ENCODE measurements at regions not wholly inside any gene's neighbourhood (a gene's known extent, or its start where the extent isn't known, plus 50 kb on each side); places are given as distances from the start of the nearest gene placed in this dataset.

DNA sequence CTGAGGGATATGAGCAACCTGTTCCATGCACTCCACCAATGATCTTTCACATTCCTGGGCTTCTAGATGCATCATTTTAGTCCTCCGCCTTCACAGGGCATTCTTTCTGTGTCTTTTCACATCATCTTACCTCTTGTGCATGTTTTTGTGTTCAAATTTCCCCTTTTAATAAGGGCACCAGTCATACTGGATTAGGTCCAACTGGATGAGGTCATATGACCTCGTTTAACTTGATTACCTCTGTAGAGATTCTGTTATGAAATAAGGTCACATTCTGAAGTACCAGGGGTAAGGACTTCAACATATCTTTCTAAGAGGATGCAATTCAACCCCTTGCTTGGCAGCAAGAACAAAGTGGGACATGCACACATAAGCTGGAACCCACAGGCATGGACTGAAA lies 335.3 kb upstream of the TLE4 start:
- DNase-seq: no peak

DNA sequence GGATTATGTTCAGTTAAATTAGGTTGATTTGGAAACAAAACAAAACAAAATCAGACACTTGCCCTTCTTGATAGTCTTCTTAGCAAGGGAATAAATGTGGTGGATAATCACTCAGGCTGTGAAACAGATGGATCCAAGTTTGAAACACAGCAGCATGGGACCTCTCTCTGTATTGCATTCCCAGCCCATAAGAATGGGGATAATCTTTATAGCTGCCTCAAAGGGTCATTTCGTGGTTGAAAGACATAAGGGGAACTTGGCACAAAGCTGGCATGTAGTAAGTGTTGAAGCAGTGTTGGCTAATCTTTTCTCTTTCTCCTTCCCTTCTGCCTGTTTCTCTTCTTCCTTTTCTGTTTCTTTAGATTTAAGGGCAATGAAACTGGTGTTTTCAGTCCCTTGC lies 333.9 kb upstream of the TLE4 start:
- no peak for DNase-seq

DNA sequence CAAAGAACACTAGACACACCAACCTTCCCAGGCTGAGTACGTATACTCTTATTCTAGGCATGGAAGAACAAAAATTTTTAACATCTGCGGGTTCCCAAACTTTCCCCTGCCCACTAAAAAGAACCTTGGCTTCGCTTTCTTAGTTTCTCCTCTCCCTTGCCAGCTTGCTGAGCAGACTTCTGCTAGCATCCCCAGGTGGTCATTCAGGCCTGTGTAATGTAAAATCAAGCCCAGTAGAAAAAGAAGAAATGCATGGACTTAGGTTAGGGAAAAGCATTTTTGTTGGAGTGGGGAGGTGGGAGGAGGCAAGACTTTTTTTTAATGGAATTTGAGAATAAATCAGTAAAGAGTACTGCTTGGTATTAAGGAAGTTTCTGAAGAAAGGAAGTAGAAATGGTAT lies 331.0 kb upstream of the TLE4 start:
- DNase-seq: no peak

DNA sequence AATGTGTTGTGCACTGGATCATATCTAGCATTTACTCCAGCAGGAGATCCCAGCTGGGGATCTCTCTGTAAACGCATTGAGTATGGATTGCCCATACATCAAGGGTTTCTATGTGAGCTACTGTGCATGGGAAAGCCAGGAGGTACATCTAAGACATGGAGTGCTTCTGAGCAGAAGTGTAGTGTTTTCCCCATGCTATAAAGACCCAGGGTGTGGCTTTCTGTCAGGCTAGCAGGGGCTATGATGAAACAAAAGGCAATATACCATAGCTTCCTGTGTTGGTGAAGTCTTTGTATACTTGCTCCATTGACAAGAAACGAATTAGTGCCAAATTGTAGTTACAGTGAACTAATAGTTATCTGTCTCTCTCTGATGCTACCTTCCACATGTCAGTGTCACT lies 329.3 kb upstream of the TLE4 start:
- DNase-seq: no peak

DNA sequence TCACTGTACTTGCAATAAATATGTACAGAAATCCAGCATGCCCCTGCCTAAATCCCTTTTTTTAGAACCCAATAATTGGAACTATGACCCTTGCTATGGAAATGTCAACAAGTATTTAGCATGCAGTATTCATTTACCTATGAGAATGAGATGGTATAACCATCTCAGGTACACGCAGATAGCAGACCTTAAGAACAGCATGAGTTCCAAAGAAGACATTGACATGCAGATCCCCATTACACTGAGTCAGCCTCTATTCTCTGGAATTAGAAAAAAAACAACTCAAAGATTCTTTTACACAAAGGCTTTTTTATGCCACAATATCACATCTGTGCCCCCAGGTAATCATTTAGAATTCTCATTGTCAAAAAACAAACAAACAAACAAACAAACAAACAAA lies 325.6 kb upstream of the TLE4 start:
- DNase-seq: no peak

DNA sequence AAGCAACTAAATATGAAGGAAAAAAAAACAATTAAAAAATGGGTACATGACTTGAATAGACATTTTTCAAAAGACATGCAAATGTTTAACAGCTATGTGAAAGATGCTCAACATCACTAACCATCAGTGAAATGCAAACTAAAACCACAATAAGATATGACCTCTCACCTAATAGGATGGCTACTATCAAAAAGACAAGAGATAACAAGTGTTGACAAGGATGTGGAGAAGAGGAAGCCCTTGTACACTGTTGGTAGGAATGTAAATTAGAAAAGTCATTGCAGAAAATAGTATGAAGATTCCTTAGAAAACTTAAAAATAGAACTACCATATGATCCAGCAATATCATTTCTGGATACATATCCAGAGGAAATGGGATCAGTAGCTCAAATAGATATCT lies 324.7 kb upstream of the TLE4 start:
- DNase-seq: no peak

DNA sequence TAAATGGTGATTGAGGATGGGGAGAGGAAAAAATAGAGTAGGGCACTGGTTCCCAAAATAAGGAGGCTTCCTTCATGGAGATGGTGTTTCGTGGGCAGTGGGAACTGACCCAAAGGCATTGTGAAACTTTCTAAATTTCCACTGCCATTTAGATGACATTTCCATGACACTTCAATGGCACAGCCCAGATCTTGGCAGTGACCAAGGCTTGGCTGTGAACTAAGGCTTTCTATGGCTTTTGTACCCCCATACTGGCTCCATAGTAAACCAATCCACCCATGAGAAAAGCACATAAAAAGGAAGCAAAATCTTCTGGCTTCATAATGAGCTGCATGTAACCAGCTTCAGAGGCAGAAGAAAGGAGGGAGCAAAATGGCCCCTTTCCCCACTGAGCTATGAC lies 321.0 kb upstream of the TLE4 start:
- no peak for DNase-seq

DNA sequence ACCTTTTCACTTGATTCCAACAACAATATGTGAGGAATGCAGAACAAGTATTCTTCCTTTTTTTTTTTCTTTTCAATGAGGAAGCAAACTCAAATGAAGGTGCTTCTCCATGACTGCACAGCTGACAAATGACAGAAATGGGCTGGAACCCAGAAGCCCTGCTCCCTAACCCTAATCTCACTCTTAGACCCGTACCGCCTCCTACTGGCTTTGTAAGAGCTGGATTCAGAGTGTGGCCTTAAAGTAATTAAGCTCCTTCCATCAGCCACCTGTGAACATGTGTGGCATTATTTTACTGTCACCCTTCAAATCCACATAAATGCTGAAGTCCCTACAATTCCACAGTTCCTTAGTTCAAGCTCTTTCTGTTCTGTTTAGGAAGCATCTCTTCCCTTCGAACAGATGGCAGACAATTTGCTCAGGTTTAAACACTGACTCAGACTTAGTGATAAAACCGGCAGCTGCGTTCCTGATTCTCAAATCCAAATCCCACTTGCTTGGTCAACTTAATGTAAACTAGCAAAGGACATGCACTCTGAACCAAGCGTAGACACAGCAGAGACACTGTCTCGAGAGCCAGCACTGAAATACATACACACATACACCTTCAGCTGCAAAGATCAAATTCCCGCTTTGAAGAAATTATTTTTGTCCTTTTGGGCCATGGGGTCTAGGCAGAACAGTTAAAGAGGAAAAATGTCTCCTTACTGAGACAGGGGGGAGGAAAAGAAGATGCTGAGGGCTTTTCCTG lies 316.7 kb upstream of the TLE4 start:
- no peak for DNase-seq

DNA sequence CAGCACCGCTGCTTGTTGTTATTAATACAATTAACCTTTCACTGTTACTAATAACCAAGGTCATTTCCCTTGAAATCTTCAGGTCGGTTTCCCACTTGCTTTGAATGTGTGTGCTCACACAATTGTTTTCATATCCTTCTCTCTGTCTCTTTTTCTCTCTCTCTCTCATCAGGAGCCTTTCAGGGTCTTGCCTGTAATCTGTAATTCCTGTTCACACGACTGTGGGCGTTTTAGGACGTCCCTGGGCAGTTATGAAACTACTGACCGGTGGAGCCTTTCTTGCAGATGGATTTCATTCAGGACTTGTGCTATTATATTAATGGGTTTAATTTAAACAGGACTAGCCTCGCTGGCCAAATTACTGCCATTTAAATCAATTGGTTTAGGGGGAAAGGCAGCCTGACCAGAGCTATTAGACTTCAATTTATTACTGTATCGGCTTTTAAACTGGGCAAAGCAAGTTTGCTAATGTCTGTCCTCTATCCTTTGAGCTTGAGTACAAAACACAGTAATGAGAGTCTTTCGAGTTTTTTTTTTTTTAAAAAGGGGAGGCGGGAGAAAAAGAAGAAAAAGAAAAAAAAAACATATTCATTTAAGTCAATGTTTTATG lies 316.0 kb upstream of the TLE4 start:
- no peak for DNase-seq

DNA sequence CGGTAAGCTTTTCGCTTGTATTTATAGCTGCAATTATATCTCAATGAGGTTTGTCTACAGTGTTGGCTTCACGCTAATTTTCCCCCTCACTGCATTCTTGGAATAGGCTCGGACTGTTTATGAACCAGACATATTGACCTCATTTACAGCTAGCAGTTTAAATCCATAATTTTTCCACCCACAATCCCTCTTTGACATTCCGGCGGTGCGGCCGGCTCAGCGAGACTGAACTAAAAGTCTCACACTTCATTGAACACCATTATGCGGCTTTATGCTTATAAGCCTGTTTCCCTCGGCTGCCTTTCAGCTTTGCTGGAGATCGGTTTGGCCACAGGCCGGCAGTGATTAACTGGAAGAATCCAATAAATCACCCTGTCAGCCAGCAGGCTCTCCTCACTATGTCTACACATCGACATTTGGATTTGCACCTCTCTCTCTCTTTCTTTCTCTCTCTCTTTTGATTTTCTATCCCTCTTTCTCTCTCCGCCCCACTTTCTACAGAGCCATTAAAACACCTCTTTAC lies 315.0 kb upstream of the TLE4 start:
- no peak for DNase-seq

DNA sequence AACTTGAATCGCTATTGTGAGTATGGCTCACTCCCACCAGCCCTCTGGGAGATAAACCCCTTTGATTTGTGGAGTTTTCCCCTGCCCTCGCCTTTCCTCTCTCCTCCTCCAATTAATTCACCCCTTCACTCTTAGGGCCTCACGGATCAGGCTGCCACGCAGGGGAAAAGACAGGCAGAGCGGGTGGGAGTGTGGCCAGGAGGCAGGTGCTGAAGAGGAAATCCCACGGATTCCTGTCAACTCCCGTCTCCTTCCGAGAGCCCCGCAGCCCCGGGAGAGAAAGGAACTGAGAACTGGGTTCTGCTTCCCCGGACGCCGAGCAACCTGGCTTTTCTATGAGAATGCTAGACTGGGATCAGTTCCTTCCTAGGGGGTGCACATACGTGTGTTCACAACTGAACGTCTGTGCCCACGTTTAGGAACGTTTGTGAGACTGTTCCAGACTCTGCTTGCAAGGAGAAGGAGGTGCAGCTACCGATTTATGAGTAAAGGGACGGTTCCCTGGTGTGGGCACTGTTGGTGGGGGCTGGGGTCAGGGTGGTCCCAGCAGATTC lies 314.5 kb upstream of the TLE4 start:
- no peak for DNase-seq

DNA sequence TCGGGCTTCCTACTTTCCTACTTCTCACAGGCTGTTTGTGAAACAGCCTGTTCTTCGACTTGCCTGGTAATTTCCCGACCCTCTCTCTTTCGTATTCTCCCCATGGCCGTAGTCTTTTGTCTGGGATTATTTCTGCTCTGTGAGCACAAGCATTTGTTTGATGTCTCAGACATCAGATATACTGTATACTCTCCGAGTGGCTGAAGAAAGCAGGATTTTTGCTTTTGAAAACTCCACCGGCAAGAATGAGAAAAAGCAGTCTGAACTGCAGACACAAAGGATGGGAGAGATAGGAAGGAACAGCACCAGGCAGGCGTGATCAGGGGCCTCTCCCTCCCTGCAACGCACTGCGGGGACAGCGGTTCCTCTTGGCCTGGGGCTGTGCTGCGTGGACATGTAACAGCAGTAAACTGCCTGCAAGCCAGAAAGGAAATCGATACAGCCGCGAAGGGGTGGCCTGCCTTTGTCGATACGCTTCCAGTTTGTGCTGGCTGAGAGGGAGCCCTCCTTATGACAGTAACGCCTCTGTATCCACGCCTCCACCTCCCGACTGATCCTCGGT lies 313.9 kb upstream of the TLE4 start:
- no peak for DNase-seq

DNA sequence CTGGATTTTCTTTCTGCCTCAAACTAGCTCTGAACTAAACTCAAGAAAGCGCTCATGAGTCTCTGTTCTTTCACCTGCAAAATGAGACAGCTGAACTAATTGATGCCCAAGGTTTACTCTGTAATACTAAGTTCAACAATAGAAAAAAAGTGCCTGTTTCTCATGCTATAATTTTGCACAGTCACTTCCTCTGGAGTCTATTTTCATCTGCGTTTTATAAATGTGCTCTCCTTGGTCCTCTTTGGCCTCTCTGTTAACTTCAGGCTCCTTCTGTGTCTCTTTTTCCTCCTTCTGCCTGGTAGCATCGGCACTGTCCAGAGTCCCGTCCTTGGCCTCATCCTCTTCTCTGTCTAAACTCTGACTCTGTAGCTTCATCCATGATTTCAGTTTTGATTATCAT lies 311.9 kb upstream of the TLE4 start:
- no peak for DNase-seq

DNA sequence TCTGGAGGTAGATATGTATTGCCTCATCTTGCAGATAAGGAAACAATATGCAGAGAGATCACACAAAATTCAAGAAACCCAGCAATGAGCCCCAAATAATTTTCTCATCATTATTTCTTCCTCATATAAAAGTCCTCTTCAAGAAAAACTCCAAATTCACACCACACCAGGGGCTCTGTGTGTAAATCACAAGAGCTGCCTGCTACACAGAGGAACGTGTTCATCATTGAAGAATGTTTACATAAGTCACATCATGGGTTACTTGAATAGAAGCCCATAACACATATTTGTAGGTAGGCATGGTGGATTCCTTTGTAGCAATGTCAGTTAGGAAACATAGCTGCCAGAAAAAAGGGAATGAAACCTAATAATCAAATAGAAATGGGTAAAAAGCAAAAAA lies 308.1 kb upstream of the TLE4 start:
- no peak for DNase-seq

DNA sequence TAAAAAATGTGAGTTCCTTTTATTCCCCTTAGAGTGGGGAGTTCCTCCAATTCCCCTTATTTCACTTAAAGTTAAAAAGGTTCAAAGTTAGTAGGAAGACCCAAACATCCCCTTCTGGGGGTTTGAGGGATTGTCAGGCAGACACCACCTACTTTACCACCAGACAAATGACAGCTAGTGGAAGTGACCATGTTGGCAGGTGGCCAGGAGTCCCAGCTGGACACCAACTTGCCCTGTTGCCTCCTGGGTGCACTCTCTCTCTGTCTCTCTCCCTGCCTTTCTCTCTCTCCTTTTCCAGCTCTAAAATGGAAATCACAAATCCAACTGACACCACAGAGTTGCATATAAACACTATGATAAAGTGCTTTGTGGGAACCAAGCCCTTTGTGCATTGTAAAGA lies 307.7 kb upstream of the TLE4 start:
- DNase-seq: no peak

DNA sequence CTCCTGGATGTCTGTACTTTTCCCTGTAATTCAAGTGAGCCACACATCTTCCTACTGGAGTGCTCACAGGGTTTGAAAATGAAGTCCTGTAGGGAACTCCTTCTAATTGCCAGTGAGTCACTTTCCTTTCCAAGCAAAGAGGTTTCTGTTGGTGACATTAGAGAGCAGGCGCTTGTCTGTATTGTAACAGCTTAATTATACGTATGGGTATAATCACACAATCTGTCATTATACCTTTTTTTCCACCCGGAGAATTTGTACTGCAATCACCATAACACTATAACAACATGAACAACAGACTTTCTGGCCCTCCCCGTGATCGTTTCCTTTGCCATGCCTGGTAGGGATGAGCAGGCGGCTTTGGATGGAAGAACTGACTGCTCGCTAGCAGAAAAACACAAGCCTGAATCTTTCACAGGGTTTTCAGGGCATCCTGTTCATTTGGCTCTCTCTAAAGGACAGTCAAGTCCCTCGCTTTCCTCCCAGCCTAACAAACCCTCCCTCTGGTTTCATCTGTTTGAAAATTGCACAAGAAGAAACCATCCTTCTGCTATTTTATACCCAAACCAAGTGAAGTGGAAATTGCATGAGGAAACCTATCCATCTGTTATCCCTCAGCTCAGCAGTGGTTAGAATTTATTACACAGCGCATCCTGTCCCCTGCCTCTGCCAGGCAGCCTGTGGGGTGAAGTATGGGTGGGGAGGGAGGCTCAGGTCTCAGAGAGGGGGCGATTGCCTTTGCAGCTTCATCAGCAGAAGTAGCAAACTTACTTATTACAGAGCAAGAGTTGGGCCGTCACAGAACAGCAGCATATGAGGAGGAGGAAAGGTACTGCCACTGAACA lies 307.0 kb upstream of the TLE4 start:
- DNase-seq: no peak

DNA sequence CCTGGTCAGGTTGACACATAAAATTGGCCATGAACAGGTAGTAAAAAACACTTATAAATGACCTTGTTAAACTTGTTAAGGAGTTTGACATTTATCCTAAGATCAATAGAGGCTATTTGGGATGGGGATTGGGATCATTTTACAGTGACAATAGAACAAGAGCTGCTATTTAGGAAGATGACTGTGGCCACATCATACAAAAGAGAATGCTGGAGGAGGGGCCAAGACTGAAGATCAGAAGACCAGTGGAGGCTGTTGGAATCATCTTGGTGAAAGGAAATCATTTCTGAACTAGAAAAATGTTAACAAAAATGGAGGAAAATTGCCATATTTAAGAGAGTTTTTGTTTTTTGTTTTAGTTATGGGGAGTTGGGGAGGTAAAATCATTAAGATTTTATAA lies 304.8 kb upstream of the TLE4 start:
- no peak for DNase-seq

DNA sequence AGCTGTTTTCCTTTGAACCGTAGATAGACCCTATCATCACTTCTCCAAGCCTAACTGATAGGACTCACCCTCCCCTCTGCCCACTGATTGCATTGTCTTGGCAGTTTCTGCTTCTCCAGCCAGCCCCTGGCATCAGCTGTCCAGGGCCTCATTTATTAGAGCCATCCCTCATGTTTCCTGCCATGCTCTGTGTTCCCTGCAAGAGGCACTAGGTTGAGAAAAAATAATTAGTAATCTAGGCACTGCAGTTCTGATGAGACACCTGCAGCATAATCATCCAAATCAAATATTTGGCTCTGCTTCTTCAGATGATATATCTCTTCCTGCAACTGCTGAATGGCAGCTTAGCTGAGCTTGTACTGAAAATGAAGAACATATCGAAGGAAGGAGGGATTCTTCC lies 303.0 kb upstream of the TLE4 start:
- DNase-seq: no peak

DNA sequence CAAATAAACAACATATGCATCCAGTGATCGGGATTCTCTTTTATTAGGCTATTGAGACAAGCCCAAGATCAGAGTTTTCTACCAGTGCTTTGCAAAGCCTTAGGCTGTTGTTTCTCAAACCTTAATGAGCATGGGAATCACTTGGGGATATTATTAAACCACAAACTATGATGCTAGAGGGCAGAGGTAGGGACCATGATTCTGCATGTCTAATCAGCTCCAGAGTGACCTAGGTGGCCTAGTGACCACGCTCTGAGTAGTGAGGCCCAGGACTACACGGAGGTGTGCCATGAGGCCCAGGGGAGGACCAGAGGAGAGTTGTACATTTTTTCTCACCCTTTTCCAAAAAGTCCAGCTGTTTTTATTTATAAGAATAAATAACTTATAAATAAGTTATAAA lies 298.5 kb upstream of the TLE4 start:
- no peak for DNase-seq

DNA sequence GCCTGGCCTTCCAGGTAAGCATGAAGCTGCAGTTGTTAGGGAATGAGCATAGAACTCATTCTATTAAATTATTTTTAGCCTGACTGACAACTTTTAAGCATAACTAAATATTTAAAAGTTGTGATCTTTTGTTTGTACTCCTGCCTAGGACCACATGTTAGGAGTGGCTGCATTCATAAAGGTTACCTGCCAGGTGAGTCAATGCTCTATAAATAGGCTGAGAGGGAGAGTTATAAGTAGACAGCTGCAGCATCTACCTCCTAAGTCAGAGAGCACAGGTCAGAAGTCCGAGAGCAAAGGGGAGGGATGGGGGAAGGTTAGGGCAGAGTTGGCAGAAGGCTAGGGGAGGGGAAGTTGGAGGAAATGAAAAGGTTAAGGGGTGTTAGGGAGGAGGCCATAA lies 292.4 kb upstream of the TLE4 start:
- DNase-seq: no peak

DNA sequence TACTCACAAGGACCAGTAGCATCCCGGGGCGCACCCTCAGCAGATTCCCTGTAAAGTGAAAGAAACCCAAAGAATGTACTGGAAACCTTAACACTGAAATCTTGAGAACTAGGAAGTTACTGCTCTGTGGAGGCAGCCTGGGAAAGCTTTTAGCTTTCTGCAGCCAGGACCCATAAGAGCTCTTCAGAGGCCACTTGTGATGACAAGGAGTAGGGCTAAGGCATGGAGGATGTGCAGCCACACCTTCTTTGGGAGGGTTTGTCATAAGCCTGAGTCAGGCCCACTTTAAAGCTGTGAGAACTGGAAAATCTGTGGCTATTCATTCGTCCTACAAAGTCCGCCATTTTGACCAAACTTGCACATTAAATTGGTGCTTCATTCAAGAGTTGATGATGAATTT lies 291.1 kb upstream of the TLE4 start:
- DNase-seq: no peak

DNA sequence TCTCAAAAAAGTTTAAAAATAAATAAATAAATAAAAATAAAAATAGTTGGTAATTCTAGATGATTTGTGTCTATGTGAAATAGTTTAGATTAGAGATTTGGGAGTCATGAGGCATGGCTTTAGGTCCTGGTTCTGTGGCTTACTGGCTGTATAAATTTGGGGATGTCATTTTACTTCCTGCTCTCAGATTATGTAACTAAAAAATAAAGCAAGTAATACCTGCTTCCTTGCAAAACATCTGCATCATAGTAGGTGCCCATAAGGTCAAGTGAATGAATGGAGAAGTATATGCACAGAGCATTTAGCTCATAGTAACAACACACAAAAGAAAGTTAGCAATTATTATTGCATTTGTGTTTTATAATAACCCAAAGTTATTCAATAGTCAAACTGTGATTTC lies 287.7 kb upstream of the TLE4 start:
- DNase-seq: no peak

DNA sequence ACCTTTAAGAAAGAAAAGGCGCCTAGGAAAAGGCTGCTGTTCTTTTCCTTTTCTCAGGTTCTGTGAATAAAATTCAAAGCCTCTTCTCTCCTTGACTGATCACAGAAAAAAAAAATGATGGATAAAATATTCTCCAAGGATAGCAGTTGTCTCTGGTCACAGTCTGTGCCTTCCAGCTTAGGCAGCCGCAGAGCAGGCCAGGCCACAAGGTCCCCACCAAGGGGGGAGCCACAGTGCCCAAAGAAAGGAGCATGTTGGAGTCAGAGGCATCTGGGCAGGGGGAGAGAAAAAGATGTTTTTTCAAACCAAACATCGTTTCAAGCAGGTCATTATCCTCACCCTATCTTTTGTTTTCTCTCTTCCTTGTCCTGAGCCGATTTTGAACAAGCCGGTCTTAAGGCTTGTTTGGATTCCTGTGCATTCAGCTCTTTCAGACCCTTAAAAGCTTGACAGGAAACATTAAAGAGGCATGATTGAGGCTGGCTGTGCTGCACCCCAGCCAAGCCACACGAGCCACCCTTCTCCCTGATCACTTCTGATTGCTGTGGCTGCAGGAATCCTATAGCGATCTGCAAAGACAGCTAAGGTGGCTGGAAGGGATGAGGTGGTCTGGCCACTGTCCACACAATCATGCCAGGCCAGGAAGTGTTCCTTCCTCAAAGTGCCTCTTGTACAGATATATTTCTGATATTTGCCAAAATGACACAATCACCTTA lies 284.6 kb upstream of the TLE4 start:
- no peak for DNase-seq
